ENCODE measurements at regions not wholly inside any gene's neighbourhood (a gene's known extent, or its start where the extent isn't known, plus 50 kb on each side); places are given as distances from the start of the nearest gene placed in this dataset.

DNA sequence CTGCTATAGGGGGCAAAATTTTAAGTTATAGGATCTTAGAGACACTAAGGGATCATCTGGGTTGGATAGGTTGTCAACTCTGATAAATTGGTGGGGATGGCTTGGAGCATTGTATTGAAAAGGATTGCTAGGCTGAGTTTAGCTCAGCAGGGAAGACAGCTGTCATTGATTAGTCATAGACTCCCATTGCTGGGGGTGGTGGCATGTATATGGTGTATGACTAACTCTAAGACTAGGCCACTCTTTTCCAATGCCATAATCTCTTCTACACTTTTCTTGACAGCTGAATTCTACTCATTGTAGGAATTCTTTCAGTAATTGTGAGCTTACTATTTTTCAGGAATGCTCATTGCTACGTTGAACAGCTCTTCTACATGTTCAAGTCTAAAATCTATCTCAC lies 81.3 kb upstream of the PELI1 start:
- no peak for ATAC-seq
- TF ChIP-seq BACH2 (CRISPR knock-in tag; IDR thresholded peaks at IDR 0.05; ENCODE audit: borderline replicate concordance) (no peak), GLIS3 (CRISPR knock-in tag; IDR thresholded peaks at IDR 0.05) (no peak), ESRRG (CRISPR knock-in tag; IDR thresholded peaks at IDR 0.05) (no peak), ZC3H10 (CRISPR knock-in tag; IDR thresholded peaks at IDR 0.05) (no peak), RARB (CRISPR knock-in tag; IDR thresholded peaks at IDR 0.05) (no peak), CSDC2 (CRISPR knock-in tag; IDR thresholded peaks at IDR 0.05) (no peak), ARNTL (CRISPR knock-in tag; IDR thresholded peaks at IDR 0.05; ENCODE audit: borderline replicate concordance, low read depth) (no peak), SNAI2 (CRISPR knock-in tag; IDR thresholded peaks at IDR 0.05) (no peak), ZFP30 (CRISPR knock-in tag; IDR thresholded peaks at IDR 0.05) (no peak), ZNF70 (CRISPR knock-in tag; IDR thresholded peaks at IDR 0.05) (no peak), ZFP3 (CRISPR knock-in tag; IDR thresholded peaks at IDR 0.05) (no peak), TCF4 (CRISPR knock-in tag; IDR thresholded peaks at IDR 0.05; ENCODE audit: borderline replicate concordance) (no peak), ZNF565 (CRISPR knock-in tag; conservative IDR thresholded peaks at IDR 0.05; ENCODE audit: low read depth) (no peak)
- TF ChIP-seq, protein P1, sequence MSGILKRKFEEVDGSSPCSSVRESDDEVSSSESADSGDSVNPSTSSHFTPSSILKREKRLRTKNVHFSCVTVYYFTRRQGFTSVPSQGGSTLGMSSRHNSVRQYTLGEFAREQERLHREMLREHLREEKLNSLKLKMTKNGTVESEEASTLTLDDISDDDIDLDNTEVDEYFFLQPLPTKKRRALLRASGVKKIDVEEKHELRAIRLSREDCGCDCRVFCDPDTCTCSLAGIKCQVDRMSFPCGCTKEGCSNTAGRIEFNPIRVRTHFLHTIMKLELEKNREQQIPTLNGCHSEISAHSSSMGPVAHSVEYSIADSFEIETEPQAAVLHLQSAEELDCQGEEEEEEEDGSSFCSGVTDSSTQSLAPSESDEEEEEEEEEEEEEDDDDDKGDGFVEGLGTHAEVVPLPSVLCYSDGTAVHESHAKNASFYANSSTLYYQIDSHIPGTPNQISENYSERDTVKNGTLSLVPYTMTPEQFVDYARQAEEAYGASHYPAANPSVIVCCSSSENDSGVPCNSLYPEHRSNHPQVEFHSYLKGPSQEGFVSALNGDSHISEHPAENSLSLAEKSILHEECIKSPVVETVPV (CRISPR knock-in tag; IDR thresholded peaks at IDR 0.05) = no peak
- TF ChIP-seq, protein P2, sequence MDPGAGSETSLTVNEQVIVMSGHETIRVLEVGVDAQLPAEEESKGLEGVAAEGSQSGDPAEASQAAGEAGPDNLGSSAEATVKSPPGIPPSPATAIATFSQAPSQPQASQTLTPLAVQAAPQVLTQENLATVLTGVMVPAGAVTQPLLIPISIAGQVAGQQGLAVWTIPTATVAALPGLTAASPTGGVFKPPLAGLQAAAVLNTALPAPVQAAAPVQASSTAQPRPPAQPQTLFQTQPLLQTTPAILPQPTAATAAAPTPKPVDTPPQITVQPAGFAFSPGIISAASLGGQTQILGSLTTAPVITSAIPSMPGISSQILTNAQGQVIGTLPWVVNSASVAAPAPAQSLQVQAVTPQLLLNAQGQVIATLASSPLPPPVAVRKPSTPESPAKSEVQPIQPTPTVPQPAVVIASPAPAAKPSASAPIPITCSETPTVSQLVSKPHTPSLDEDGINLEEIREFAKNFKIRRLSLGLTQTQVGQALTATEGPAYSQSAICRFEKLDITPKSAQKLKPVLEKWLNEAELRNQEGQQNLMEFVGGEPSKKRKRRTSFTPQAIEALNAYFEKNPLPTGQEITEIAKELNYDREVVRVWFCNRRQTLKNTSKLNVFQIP (CRISPR knock-in tag; IDR thresholded peaks at IDR 0.05; ENCODE audit: borderline replicate concordance, low read depth) = no peak

DNA sequence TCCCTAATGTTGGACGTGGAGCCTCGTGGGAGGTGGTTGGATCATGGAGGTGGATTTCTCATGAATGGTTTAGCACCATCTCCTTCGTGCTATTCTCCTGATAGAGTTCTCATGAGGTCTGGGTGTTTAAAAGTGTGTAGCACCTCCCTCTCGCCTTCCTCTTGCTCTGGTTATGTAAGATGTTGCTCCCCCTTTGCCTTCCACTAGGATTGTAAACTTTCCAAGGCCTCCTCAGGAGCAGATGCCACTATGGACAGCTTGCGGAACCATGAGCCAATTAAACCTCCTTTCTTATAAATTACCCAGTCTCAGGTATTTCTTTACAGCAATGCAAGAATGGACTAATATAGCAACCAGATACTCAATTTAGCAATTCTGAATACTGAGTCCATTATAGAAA lies 82.4 kb upstream of the PELI1 start:
- no peak for ATAC-seq
- TF ChIP-seq ARNTL (CRISPR knock-in tag; IDR thresholded peaks at IDR 0.05; ENCODE audit: borderline replicate concordance, low read depth) (no peak), TCF4 (CRISPR knock-in tag; IDR thresholded peaks at IDR 0.05; ENCODE audit: borderline replicate concordance) (no peak), ISL1 (CRISPR knock-in tag; IDR thresholded peaks at IDR 0.05) (no peak), GLIS3 (CRISPR knock-in tag; IDR thresholded peaks at IDR 0.05) (no peak), OSR1 (CRISPR knock-in tag; IDR thresholded peaks at IDR 0.05) (no peak), PPARA (CRISPR knock-in tag; IDR thresholded peaks at IDR 0.05; ENCODE audit: borderline replicate concordance) (no peak), ZNF70 (CRISPR knock-in tag; IDR thresholded peaks at IDR 0.05) (no peak), CSDC2 (CRISPR knock-in tag; IDR thresholded peaks at IDR 0.05) (no peak)

DNA sequence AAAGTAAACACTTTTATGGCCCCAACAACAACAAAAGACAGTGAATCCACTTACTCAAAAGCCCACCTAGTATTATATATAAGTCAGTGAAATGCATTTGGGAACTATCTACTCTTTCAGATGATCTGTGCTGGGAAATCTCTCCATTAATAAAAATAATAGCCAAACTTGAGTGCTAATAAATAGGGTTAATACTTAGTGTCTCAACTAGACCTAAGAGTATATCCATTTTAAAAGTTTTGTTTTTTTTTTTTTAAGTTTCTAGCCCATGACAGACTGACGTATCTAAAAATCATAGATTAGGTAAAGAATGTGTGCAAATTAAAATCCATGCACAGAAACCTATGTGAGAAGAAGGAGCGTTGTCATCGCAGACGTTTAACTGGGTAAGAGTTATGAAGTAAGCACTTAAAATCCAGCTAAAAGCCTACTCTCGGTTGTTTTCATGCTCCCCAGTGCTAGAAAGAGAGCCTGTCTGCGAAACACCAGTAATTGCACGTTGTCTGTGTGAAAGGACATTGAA lies 83.4 kb upstream of the PELI1 start:
- ATAC-seq = no peak
- TF ChIP-seq SNAI2 (CRISPR knock-in tag; IDR thresholded peaks at IDR 0.05) = no peak
- TF ChIP-seq, protein P1 (CRISPR knock-in tag; IDR thresholded peaks at IDR 0.05) = no peak
- no peak for TF ChIP-seq ZC3H10 (CRISPR knock-in tag; IDR thresholded peaks at IDR 0.05)
- no peak for TF ChIP-seq TOX (CRISPR knock-in tag; IDR thresholded peaks at IDR 0.05; ENCODE audit: borderline replicate concordance)
- TF ChIP-seq ISL1 (CRISPR knock-in tag; IDR thresholded peaks at IDR 0.05) = no peak
- no peak for TF ChIP-seq GLIS3 (CRISPR knock-in tag; IDR thresholded peaks at IDR 0.05)

DNA sequence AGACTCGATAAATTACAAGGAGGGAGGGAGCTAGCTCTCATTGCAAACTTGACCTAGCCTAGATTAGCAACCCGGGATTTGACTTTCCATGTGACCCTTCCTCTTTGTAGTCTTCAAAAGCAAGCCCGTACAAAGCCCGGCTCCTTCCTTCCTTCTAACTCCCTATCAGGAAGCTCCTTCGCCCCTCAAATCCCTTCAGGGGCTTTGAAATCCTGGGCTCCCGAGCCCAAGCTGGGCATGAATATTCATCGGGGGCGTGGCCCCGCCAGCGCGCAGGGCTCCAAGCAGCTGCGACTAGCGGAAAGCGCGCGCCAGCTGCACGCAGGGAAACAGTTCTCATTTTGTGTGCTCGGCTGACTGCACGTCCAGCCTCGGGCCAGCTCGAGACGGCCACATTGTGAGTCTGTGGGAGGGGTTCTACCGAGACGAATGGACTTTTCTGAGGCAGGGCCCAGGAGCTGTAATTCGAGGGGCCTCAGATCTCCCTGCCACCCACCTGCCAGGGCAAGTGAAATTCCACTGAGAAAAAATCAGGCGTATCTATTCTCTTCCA lies 84.0 kb upstream of the PELI1 start:
- ATAC-seq = peak; percentile 96
- TF ChIP-seq ZNF565 (CRISPR knock-in tag; conservative IDR thresholded peaks at IDR 0.05; ENCODE audit: low read depth) (no peak), RARB (CRISPR knock-in tag; IDR thresholded peaks at IDR 0.05) (no peak), OSR1 (CRISPR knock-in tag; IDR thresholded peaks at IDR 0.05) (no peak), BACH2 (CRISPR knock-in tag; IDR thresholded peaks at IDR 0.05; ENCODE audit: borderline replicate concordance) (no peak), ZFP3 (CRISPR knock-in tag; IDR thresholded peaks at IDR 0.05) (no peak), ZC3H10 (CRISPR knock-in tag; IDR thresholded peaks at IDR 0.05) (no peak), PPARA (CRISPR knock-in tag; IDR thresholded peaks at IDR 0.05; ENCODE audit: borderline replicate concordance) (no peak)
- TF ChIP-seq, protein P3, sequence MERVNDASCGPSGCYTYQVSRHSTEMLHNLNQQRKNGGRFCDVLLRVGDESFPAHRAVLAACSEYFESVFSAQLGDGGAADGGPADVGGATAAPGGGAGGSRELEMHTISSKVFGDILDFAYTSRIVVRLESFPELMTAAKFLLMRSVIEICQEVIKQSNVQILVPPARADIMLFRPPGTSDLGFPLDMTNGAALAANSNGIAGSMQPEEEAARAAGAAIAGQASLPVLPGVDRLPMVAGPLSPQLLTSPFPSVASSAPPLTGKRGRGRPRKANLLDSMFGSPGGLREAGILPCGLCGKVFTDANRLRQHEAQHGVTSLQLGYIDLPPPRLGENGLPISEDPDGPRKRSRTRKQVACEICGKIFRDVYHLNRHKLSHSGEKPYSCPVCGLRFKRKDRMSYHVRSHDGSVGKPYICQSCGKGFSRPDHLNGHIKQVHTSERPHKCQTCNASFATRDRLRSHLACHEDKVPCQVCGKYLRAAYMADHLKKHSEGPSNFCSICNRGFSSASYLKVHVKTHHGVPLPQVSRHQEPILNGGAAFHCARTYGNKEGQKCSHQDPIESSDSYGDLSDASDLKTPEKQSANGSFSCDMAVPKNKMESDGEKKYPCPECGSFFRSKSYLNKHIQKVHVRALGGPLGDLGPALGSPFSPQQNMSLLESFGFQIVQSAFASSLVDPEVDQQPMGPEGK (CRISPR knock-in tag; IDR thresholded peaks at IDR 0.05; ENCODE audit: borderline replicate concordance) = no peak

Measured in SK-N-SH treated with all-trans-retinoic acid at 6 μM for 48 hours (cell line).